HepG2 (cell line): ENCODE measurements at regions not wholly inside any gene's neighbourhood (a gene's known extent, or its start where the extent isn't known, plus 50 kb on each side); places are given as distances from the start of the nearest gene placed in this dataset.

Source experiments
- ATAC-seq: fragments of 200-7000 bp; cut with Tn5 transposase; 3 replicates; pipeline ENCODE4 v1.9.1; 2020; ENCODE audit warnings: mild to moderate bottlenecking, moderate library complexity
- BruUV-seq: library from RNA; stranded (reverse); fragments of 400-500 nt; replicated peaks from 2 replicates; lab custom pipeline; 2021; lab: Mats Ljungman, UMichigan
- CTCF ChIA-PET: fragments of 300-600 bp; formaldehyde crosslinking; extraction: SDS; loops from one replicate; lab custom pipeline; 2021; ENCODE audit warnings: low total read pairs, inconsistent platforms, low intra/inter-chr PET ratio; lab: Yijun Ruan, JAX
- POLR2A ChIA-PET: fragments of 350-600 bp; sonication (Branson Sonifier 250); formaldehyde crosslinking; loops from one replicate; lab custom pipeline; 2020; ENCODE audit warnings: antibody characterized with exemption, inconsistent platforms; lab: Yijun Ruan, JAX
- DNase-seq: peaks from one replicate; pipeline ENCODE4 v3.0.0-alpha.2; 2015; ENCODE audit warnings: low spot score
- FAIRE-seq: peaks from 3 replicates; lab custom pipeline; 2011; peaks lifted over from hg19 to GRCh38; lab: Jason Lieb, UNC
- H2AFZ ChIP-seq: one replicate; pipeline ENCODE4 v1.6.1; 2011; ENCODE audit warnings: low read length, inconsistent platforms
- H3K27ac ChIP-seq: fragments of 300-600 bp; 3 replicates; pipeline ENCODE4 v1.8.0; 2011; ENCODE audit warnings: mixed run types, mild to moderate bottlenecking, mixed read lengths, low read length, inconsistent platforms; ENCODE audit not compliant: insufficient read depth; ENCODE audit errors: extremely low read length
- H3K27me3 ChIP-seq, 2 experiments: fragments of 200-600 bp in 1 of 2; 2 replicates in 1 of 2; 3 replicates in 1 of 2; pipeline versions ENCODE4 v1.6.0 to v1.8.0; 2011; ENCODE audit warnings: low read length in 2 of 2, mild to moderate bottlenecking in 2 of 2, moderate library complexity in 2 of 2, inconsistent platforms in 1 of 2; ENCODE audit not compliant: insufficient read depth in 2 of 2, control insufficient read depth in 1 of 2
- H3K36me3 ChIP-seq, 2 experiments: fragments of 200-600 bp in 1 of 2; replicated peaks in 1 of 2; 2 replicates in 1 of 2; 3 replicates in 1 of 2; pipeline versions ENCODE4 v1.5.1 to v1.8.0; 2011; ENCODE audit warnings: low read length in 2 of 2, inconsistent platforms in 1 of 2; ENCODE audit not compliant: insufficient read depth in 2 of 2, control insufficient read depth in 1 of 2
- H3K4me1 ChIP-seq: 2 replicates; pipeline ENCODE4 v1.5.1; 2012; ENCODE audit warnings: low read length, inconsistent platforms; ENCODE audit not compliant: insufficient read depth
- H3K4me2 ChIP-seq: 2 replicates; pipeline ENCODE4 v1.6.0; 2011; ENCODE audit warnings: low read depth, low read length, inconsistent platforms
- H3K4me3 ChIP-seq, 3 experiments: fragments of 200-600 bp in 1 of 3; sonication (generic), shearing (Covaris generic) in 1 of 3; replicated peaks in 1 of 3; 2 replicates each; pipeline ENCODE4 v1.5.1; 2011 to 2016; ENCODE audit warnings: low read length in 3 of 3, inconsistent platforms in 2 of 3, low read depth in 2 of 3, mild to moderate bottlenecking in 2 of 3, control low read depth in 1 of 3, mixed read lengths in 1 of 3; ENCODE audit not compliant: insufficient read depth in 1 of 3
- H3K79me2 ChIP-seq: one replicate; pipeline ENCODE4 v1.6.1; 2011; ENCODE audit warnings: low read length, inconsistent platforms; ENCODE audit not compliant: insufficient read depth
- H3K9ac ChIP-seq: 2 replicates; pipeline ENCODE4 v1.6.0; 2011; ENCODE audit warnings: mild to moderate bottlenecking, low read depth, low read length, inconsistent platforms; ENCODE audit not compliant: insufficient read depth
- H3K9me3 ChIP-seq: 2 replicates; pipeline ENCODE4 v1.5.1; 2012; ENCODE audit warnings: mild to moderate bottlenecking, low read length
- H4K20me1 ChIP-seq: 2 replicates; pipeline ENCODE4 v1.6.0; 2011; ENCODE audit warnings: inconsistent platforms, mild to moderate bottlenecking, low read length, moderate library complexity; ENCODE audit not compliant: insufficient read depth
- NR3C1 ChIP-seq: sonication (generic); formaldehyde crosslinking; IDR thresholded peaks from 2 replicates; pipeline ENCODE4 v1.4.0; 2020; ENCODE audit warnings: missing genetic modification reagents
- SP2 ChIP-seq: sonication (generic); formaldehyde crosslinking; IDR thresholded peaks from 2 replicates; pipeline ENCODE4 v1.5.1; 2020; ENCODE audit warnings: mild to moderate bottlenecking, missing genetic modification reagents
- SP5 ChIP-seq: IDR thresholded peaks from 2 replicates; pipeline ENCODE4 v1.6.1; 2016; ENCODE audit warnings: low read depth, borderline replicate concordance
- ZFP36L2 ChIP-seq: sonication (generic); formaldehyde crosslinking; IDR thresholded peaks from 2 replicates; pipeline ENCODE4 v1.4.0; 2020; ENCODE audit warnings: missing genetic modification reagents
- ZHX1 ChIP-seq: sonication (generic); formaldehyde crosslinking; IDR thresholded peaks from 2 replicates; pipeline ENCODE4 v1.8.1; 2022; ENCODE audit warnings: low read depth, mild to moderate bottlenecking, missing genetic modification reagents
- ZNF234 ChIP-seq: sonication (generic); formaldehyde crosslinking; conservative IDR thresholded peaks from 2 replicates; pipeline ENCODE4 v1.5.1; 2020; ENCODE audit warnings: mild to moderate bottlenecking, missing genetic modification reagents
- ZNF264 ChIP-seq: sonication (generic); formaldehyde crosslinking; IDR thresholded peaks from 2 replicates; pipeline ENCODE4 v1.4.0; 2020; ENCODE audit warnings: missing genetic modification reagents
- ZNF354B ChIP-seq: sonication (generic); formaldehyde crosslinking; IDR thresholded peaks from 2 replicates; pipeline ENCODE4 v1.8.0; 2022; ENCODE audit warnings: mild to moderate bottlenecking, missing genetic modification reagents
- ZNF574 ChIP-seq: sonication (generic); formaldehyde crosslinking; IDR thresholded peaks from 2 replicates; pipeline ENCODE4 v1.4.0; 2020; ENCODE audit warnings: missing genetic modification reagents
- ZNF619 ChIP-seq: sonication (generic); formaldehyde crosslinking; IDR thresholded peaks from 2 replicates; pipeline ENCODE4 v1.4.0; 2020; ENCODE audit warnings: mild to moderate bottlenecking, missing genetic modification reagents
- ZNF7 ChIP-seq: IDR thresholded peaks from 2 replicates; pipeline ENCODE4 v1.6.1; 2016; ENCODE audit warnings: missing biosample characterization, missing genetic modification reagents
- ZNF790 ChIP-seq: sonication (generic); formaldehyde crosslinking; IDR thresholded peaks from 2 replicates; pipeline ENCODE4 v1.8.0; 2022; ENCODE audit warnings: missing genetic modification reagents, mild to moderate bottlenecking, borderline replicate concordance
- ZSCAN30 ChIP-seq: sonication (generic); formaldehyde crosslinking; IDR thresholded peaks from 2 replicates; pipeline ENCODE4 v1.5.0; 2020; ENCODE audit warnings: mild to moderate bottlenecking, missing genetic modification reagents
- WGBS: methylation state at CpG from one replicate; pipeline ENCODE4 v1.1.6; 2017; ENCODE audit warnings: low lambda C conversion rate; 5-methylcytosine and 5-hydroxymethylcytosine counted together
- in situ Hi-C: cut with HindIII; loops from 2 replicates; pipeline ENCODE4 v1.10.0; 2017; ENCODE audit warnings: low pct_unique_long_range_greater_than_20kb; ENCODE audit not compliant: extremely low pct_ligation_motif_present
- intact Hi-C: fragments of 100-400 bp; cut with micrococcal nuclease; formaldehyde crosslinking; loops from one replicate; pipeline ENCODE4 v1.10.0; 2022; ENCODE audit not compliant: unreplicated experiment

GRCh38 chr6:113620386-113620785 is 236.8 kb upstream of the MARCKS start:
- FAIRE-seq (no peak), ATAC-seq (no peak), DNase-seq (no peak)
- Histone ChIP-seq H3K4me3 (no peak overlapping the region), H3K27ac (no peak overlapping the region), H4K20me1 (no peaks in the 10 kb centered on the region), H3K9ac (no peak overlapping the region), H3K27me3 (no peaks in the 10 kb centered on the region), H3K4me1 (no peaks in the 10 kb centered on the region), H3K36me3 (no peaks in the 10 kb centered on the region), H2AFZ (no peak overlapping the region), H3K9me3 (no peaks in the 10 kb centered on the region), H3K79me2 (no peaks in the 10 kb centered on the region), H3K4me2 (no peak overlapping the region)
- TF ChIP-seq ZNF234 (CRISPR knock-in tag) (no peak), ZHX1 (CRISPR knock-in tag) (no peak), ZFP36L2 (CRISPR knock-in tag) (no peak), SP5 (CRISPR knock-in tag) (no peak), ZSCAN30 (CRISPR knock-in tag) (no peak), ZNF619 (CRISPR knock-in tag) (no peak), ZNF574 (CRISPR knock-in tag) (no peak), SP2 (no peak), ZNF790 (CRISPR knock-in tag) (no peak), ZNF264 (no peak), NR3C1 (CRISPR knock-in tag) (no peak), ZNF7 (CRISPR knock-in tag) (no peak), ZNF354B (CRISPR knock-in tag) (no peak)
- in situ Hi-C loops (no loop called here), intact Hi-C loops (no loop called here)
- POLR2A ChIA-PET = no interaction called here
- no TSS peak for BruUV-seq
- 51% methylated on average over 2 of the region's 2 CpGs for WGBS
- CTCF ChIA-PET = no interaction called here
